Limb (tissue), 2 donors: ENCODE measurements at regions not wholly inside any gene's neighbourhood (a gene's known extent, or its start where the extent isn't known, plus 50 kb on each side); places are given as distances from the start of the nearest gene placed in this dataset.
"Not testable (repeated sequence)": the region's sequence is repeated elsewhere in the genome, so short reads cannot be mapped to it uniquely, and the experiment has no call there.

ENCODE experiments used
- DNase-seq, 2 donors: peaks; one replicate each; pipeline ENCODE4 v3.0.0-alpha.2; 2016; ENCODE audit errors: extremely low spot score in 2 of 2

GRCh38 chr6:142016666-142017065, 116.1 kb upstream of the GJE1 start:
- not testable (repeated sequence) for DNase-seq

DNA sequence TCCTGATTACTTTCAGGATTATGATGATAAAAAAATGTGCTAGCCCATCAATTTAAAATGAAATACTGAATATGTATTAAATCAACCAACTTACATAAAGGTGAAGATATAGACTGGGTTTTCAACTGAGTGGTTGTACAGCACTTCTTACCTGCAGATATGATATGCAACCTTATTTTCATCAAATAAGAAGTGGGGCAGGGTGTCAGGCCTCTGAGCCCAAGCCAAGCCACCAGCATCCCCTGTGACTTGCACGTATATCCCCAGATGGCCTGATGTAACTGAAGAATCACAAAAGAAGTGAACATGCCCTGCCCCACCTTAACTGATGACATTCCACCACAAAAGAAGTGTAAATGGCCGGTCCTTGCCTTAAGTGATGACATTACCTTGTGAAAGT, 117.3 kb upstream of the GJE1 start:
- DNase-seq: not testable (repeated sequence)

GRCh38 chr6:142015011-142015410, 117.7 kb upstream of the GJE1 start:
- no peak for DNase-seq

- no peak for DNase-seq
Observed at GRCh38 chr6:142014515-142014914, 118.2 kb upstream of the GJE1 start.

- DNase-seq: no peak
Observed at GRCh38 chr6:142013875-142014495, 118.7 kb upstream of the GJE1 start.

DNA sequence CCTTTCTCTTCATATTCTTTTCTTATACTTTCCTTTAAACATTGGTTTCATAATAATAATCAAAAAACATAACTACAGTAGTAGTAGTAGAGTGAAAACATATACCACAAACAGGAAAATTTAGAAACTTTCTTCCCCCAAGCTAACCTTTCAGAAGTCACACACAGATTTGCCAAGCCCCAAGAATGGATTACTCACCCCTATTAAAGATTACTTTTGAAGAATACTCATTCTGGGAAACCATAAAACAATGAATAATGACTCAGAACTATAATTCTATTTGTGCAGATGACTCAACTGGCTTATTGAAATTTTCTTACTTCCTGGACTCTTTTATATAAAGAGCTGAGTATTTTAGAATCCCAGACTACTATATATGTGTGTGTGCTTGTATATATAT, 119.4 kb upstream of the GJE1 start:
- DNase-seq: no peak

GRCh38 chr6:142011775-142012174, 121.0 kb upstream of the GJE1 start:
- DNase-seq: no peak

GRCh38 chr6:142011156-142011555, 121.6 kb upstream of the GJE1 start:
- no peak for DNase-seq

GRCh38 chr6:142009647-142010046, 123.1 kb upstream of the GJE1 start:
- DNase-seq: no peak

- no peak for DNase-seq
Observed at GRCh38 chr6:142008781-142009180, 123.9 kb upstream of the GJE1 start.

- no peak for DNase-seq
Observed at GRCh38 chr6:142008016-142008735, 124.5 kb upstream of the GJE1 start.

DNA sequence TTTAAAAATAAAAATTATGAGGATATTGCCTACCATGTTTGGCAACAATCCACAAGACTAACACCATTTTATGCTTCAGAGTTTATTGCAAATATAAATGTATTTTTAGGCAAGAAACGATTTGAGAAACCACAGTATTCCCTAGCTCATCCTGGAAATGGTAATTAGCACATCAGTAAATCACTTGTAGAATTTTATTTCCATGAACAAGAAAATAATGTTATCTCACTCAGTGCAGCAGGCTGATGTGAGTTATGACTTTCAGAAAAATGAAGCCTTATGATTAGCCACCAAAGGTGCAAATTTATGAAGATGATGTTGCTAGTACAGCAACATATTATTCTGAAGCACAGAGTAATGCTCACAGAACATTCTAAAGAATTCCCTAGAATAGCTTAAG, 127.7 kb upstream of the GJE1 start:
- DNase-seq: no peak

- no peak for DNase-seq
Observed at GRCh38 chr6:142002825-142003405, 129.8 kb upstream of the GJE1 start.

GRCh38 chr6:141996823-141997222, 135.9 kb upstream of the GJE1 start:
- DNase-seq: no peak

GRCh38 chr6:141992109-141992508, 140.6 kb upstream of the GJE1 start:
- DNase-seq: no peak

DNA sequence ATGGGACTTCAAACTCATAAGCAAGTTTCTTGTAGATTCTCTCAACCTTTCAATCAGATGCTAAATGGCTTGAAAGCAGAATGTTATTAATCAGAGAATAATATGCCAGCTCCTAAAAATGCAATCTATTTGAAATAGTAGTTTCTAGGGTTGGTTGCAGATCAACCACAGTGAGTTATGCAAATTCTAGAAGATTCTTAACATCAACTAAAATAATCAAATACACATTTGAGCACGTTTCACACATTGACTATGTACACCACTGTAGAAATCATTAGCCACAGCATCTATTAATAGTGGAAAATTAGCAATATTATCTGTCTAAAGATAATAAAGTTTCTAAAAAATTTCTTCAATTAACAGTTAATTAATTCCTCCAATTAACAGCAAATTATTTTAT, 141.9 kb upstream of the GJE1 start:
- no peak for DNase-seq

GRCh38 chr6:141989706-141989959, 143.1 kb upstream of the GJE1 start:
- no peak for DNase-seq

DNA sequence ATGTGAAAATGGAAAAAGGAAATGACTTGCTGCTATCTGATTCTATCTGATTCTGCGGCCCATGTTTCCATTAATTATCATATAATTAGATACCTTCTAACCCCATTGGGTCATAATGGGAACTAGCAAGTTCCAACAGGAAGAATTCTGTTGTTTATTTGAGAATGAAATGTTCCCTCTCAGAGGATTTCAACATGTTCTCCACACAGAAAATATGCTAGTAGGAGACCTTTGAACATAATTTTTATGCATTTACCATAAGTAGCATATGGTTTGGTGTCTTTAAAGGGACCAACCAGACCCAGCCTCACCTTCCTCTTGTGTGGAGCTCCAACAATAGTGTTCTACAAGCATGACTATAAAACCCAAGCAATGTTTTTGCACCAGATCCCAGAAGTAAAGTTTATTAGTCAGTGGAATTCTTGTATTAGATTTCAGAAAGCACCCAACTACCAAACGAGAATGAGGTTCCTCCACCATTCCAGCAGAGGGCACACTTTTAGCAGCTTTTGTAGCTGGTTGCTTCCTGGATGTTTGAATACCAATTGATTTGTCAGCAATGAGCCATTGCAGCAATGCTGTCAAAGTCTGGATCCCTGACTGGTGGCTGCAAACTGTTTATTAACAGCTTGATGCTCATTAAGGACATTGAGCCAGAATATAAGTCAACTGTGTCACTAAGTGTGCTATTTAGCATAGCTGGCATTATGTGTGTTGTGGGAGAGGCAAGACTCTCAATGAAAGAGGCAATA, 143.6 kb upstream of the GJE1 start:
- no peak for DNase-seq

GRCh38 chr6:141988327-141988726, 144.4 kb upstream of the GJE1 start:
- DNase-seq: no peak

DNA sequence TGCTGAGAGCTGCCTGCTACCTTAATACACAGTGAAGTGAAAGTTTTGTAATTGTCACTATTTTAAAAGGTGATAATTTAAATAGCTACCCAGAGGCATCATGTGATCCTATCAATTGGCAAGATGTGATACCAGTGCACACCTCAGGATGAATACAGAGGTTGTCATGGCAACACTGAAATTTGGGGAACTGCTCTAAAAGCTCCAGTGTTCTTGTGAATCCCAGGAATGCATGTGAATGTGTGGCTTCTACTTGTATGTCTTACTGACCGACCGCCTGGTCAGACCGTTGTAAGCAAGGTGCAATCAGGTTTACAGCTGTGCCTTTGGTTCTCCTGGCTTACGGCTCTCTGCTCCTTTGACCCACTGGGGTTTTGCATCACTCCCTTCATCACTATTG, 146.3 kb upstream of the GJE1 start:
- no peak for DNase-seq

- no peak for DNase-seq
Observed at GRCh38 chr6:141981190-141981589, 151.5 kb upstream of the GJE1 start.

DNA sequence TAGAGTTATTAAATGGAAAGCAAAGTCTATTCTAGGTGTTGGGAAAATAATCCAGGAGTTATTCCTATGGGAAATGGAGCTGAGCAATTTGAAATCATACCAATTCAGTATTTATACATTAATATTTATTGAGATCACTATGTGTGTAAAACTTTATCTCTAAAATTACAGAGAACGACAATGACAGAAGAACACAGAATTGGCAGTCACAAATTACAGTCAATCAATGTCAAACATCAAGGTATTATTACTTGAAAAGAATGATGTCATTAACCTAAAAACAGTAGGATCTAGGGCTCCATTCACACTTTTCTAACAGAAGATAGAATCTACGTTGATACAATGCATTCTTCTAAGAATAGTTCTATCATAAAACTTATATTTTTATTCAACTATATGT, 154.9 kb upstream of the GJE1 start:
- no peak for DNase-seq

- no peak for DNase-seq
Observed at GRCh38 chr6:141976994-141977393, 155.7 kb upstream of the GJE1 start.
